Neural progenitor cell (in vitro differentiated cells): ENCODE measurements at regions not wholly inside any gene's neighbourhood (a gene's known extent, or its start where the extent isn't known, plus 50 kb on each side); places are given as distances from the start of the nearest gene placed in this dataset.
A peak's percentile ranks its signal among the peaks of the same experiment; 100 is the strongest.

ENCODE experiments used
- DNase-seq: peaks from one replicate; pipeline ENCODE4 v3.0.0-alpha.2; 2016; ENCODE audit warnings: low spot score
- H2AFZ ChIP-seq: fragments of 200-600 bp; sonication (generic); replicated peaks from 2 replicates; pipeline ENCODE4 v1.6.1; 2016; ENCODE audit warnings: antibody characterized with exemption
- H3F3A ChIP-seq: fragments of 200-600 bp; sonication (generic); 2 replicates; pipeline ENCODE4 v1.6.1; 2016; ENCODE audit warnings: antibody characterized with exemption, low read depth
- H3K27ac ChIP-seq: fragments of 200-600 bp; sonication (generic); 2 replicates; pipeline ENCODE4 v1.5.1; 2016; ENCODE audit warnings: mild to moderate bottlenecking
- H3K27me3 ChIP-seq: fragments of 200-600 bp; sonication (generic); 2 replicates; pipeline ENCODE4 v1.6.1; 2016; ENCODE audit warnings: mild to moderate bottlenecking, moderate library complexity
- H3K36me3 ChIP-seq: fragments of 200-600 bp; sonication (generic); 2 replicates; pipeline ENCODE4 v1.5.1; 2016
- H3K4me1 ChIP-seq: fragments of 200-600 bp; sonication (generic); 2 replicates; pipeline ENCODE4 v1.6.1; 2016; ENCODE audit warnings: mixed run types
- H3K4me2 ChIP-seq: fragments of 200-600 bp; sonication (generic); 2 replicates; pipeline ENCODE4 v1.6.1; 2016
- H3K4me3 ChIP-seq: fragments of 200-600 bp; sonication (generic); 2 replicates; pipeline ENCODE4 v1.5.1; 2016
- H3K79me2 ChIP-seq: fragments of 200-600 bp; sonication (generic); 2 replicates; pipeline ENCODE4 v1.6.1; 2016; ENCODE audit warnings: low read depth
- H3K9ac ChIP-seq: fragments of 200-600 bp; sonication (generic); 2 replicates; pipeline ENCODE4 v1.6.1; 2016
- H3K9me3 ChIP-seq: fragments of 200-600 bp; sonication (generic); 2 replicates; pipeline ENCODE4 v1.5.1; 2016; ENCODE audit warnings: low read depth
- H4K20me1 ChIP-seq: fragments of 200-600 bp; sonication (generic); 2 replicates; pipeline ENCODE4 v1.6.1; 2016; ENCODE audit warnings: low read depth
- H3K27ac Mint-ChIP-seq: 3 replicates; pipeline ENCODE4 v1.8.0; 2021; ENCODE audit warnings: mixed read lengths
- H3K27me3 Mint-ChIP-seq: 2 replicates; pipeline ENCODE4 v1.8.0; 2022; ENCODE audit warnings: low read depth, mild to moderate bottlenecking, inconsistent platforms, moderate library complexity, mixed read lengths; ENCODE audit not compliant: insufficient read depth
- H3K36me3 Mint-ChIP-seq: 3 replicates; pipeline ENCODE4 v1.8.0; 2021; ENCODE audit warnings: mixed read lengths
- H3K4me1 Mint-ChIP-seq: 3 replicates; pipeline ENCODE4 v1.8.0; 2021; ENCODE audit warnings: mixed read lengths
- H3K4me3 Mint-ChIP-seq: 3 replicates; pipeline ENCODE4 v1.8.0; 2021; ENCODE audit warnings: mild to moderate bottlenecking, moderate library complexity, mixed read lengths
- H3K9me3 Mint-ChIP-seq: 3 replicates; pipeline ENCODE4 v1.8.0; 2020; ENCODE audit warnings: mixed read lengths
- CTCF ChIP-seq: fragments of 200-600 bp; sonication (generic); IDR thresholded peaks from 2 replicates; pipeline ENCODE4 v1.5.1; 2017; ENCODE audit warnings: antibody characterized with exemption, mild to moderate bottlenecking
- EZH2 ChIP-seq: fragments of 200-600 bp; sonication (generic); IDR thresholded peaks from 2 replicates; pipeline ENCODE4 v1.6.1; 2017; ENCODE audit warnings: antibody characterized with exemption, mild to moderate bottlenecking, moderate library complexity
- EZH2phosphoT487 ChIP-seq: fragments of 200-600 bp; sonication (generic); IDR thresholded peaks from 2 replicates; pipeline ENCODE4 v1.6.1; 2017; ENCODE audit warnings: antibody characterized with exemption

DNA sequence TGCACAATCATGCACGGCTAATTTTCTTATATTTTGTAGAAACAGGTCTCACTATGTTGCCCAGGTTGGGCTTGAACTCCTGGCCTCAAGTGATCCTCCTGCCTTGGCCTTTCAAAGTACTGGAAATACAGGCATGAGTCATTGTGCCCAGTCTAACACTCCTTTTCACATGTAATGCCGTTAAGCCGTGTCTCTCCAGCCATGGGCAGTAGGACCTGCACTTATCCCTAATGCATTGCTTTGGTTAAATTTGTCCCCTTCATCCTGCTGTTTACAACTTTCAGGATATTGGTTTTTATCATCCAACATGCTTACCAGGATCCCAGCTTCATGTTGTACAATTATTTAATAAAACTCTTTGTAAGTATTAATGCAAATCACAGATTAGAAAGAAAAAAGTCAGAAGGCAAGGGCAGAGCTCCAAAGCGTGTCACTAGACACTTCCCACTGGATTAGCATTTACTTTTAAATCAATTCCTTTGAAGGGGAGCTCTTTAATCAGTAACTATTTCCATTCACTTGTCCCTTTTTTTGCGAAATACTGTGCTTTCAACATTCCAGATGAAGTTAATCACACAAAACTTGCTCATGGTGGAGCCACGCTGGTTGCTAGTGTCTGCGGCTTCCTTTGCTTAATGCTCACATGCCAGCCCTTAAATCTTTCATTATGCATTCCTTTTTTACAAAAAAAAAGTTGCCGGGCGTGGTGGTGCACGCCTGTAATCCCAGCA lies 256.0 kb upstream of the AUTS2 start:
- Mint-ChIP-seq H3K4me3 (no peak overlapping the region), H3K9me3 (peaks cover 5% of the 10 kb centered on the region), H3K27me3 (peaks cover 8% of the 10 kb centered on the region), H3K27ac (no peak overlapping the region), H3K36me3 (no peaks in the 10 kb centered on the region), H3K4me1 (no peaks in the 10 kb centered on the region)
- H3K79me2 ChIP-seq = no peaks in the 10 kb centered on the region
- no peak overlapping the region for H2AFZ ChIP-seq
- no peaks in the 10 kb centered on the region for H3K9me3 ChIP-seq
- no peak overlapping the region for H3K4me2 ChIP-seq
- no peak overlapping the region for H3K4me3 ChIP-seq
- TF ChIP-seq EZH2phosphoT487 = no peak
- TF ChIP-seq CTCF = no peak
- no peak for TF ChIP-seq EZH2
- H3K27ac ChIP-seq = no peak overlapping the region
- no peaks in the 10 kb centered on the region for H3K36me3 ChIP-seq
- no peaks in the 10 kb centered on the region for H3K4me1 ChIP-seq
- no peak overlapping the region for H3K9ac ChIP-seq
- H3K27me3 ChIP-seq = no peaks in the 10 kb centered on the region
- no peaks in the 10 kb centered on the region for H4K20me1 ChIP-seq
- H3F3A ChIP-seq = no peaks in the 10 kb centered on the region
- DNase-seq = no peak

- Histone ChIP-seq H4K20me1 (no peaks in the 10 kb centered on the region), H3K27me3 (no peaks in the 10 kb centered on the region), H3F3A (no peaks in the 10 kb centered on the region), H2AFZ (no peak overlapping the region), H3K27ac (no peak overlapping the region), H3K4me1 (no peaks in the 10 kb centered on the region), H3K36me3 (no peaks in the 10 kb centered on the region), H3K4me3 (no peak overlapping the region), H3K9me3 (no peaks in the 10 kb centered on the region), H3K79me2 (no peaks in the 10 kb centered on the region), H3K4me2 (no peak overlapping the region), H3K9ac (no peak overlapping the region)
- no peak overlapping the region for H3K4me3 Mint-ChIP-seq
- peaks cover 9% of the 10 kb centered on the region for H3K4me1 Mint-ChIP-seq
- H3K36me3 Mint-ChIP-seq = no peaks in the 10 kb centered on the region
- no peak overlapping the region for H3K27ac Mint-ChIP-seq
- TF ChIP-seq EZH2 (no peak), CTCF (no peak), EZH2phosphoT487 (no peak)
- H3K9me3 Mint-ChIP-seq = peaks cover under 1% of the 10 kb centered on the region
- peaks cover 10% of the 10 kb centered on the region for H3K27me3 Mint-ChIP-seq
- DNase-seq = no peak
Measured at GRCh38 chr7:69349291-69349690, 249.0 kb upstream of the AUTS2 start.

DNA sequence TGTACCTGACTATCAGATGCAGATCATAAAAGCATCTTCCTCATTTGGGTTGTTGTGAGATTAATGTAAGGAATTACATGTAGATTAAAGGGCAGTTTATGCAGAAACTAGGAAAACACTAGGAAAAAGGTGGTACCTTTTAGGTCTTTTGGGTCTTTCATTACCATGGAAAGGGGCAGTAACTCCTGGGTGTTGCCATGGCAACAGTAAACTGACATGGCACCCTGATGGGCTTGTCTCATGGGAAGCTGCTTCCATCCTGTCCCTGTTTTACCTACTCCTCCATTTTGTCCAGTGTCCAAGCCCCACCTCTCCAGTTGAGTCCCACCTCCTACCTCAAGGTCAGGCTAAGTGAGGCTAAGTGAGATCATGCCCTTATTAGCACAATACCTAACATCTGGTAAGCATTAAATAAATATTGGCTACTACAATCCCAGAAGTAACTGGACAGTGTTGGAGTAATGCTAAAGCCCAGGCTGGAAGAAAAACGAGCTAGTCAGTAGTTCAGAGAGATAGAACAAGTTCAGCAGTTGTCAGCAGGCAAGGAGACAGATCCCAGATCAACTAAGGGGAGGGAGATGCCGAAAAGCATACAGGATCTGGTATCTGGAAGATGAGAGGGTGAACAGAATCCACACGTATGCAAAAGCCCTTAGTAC lies 240.0 kb upstream of the AUTS2 start:
- H3K4me1 Mint-ChIP-seq = peaks cover 16% of the 10 kb centered on the region
- no peak overlapping the region for H3K27ac ChIP-seq
- no peak for TF ChIP-seq EZH2
- no peak for TF ChIP-seq EZH2phosphoT487
- no peak for TF ChIP-seq CTCF
- no peak overlapping the region for H3K9ac ChIP-seq
- H3K4me2 ChIP-seq = no peak overlapping the region
- H3K36me3 ChIP-seq = no peaks in the 10 kb centered on the region
- no peak overlapping the region for H2AFZ ChIP-seq
- H3K36me3 Mint-ChIP-seq = no peaks in the 10 kb centered on the region
- H3F3A ChIP-seq = no peaks in the 10 kb centered on the region
- no peaks in the 10 kb centered on the region for H3K9me3 Mint-ChIP-seq
- no peak overlapping the region for H3K27ac Mint-ChIP-seq
- H4K20me1 ChIP-seq = no peaks in the 10 kb centered on the region
- H3K9me3 ChIP-seq = no peaks in the 10 kb centered on the region
- H3K4me1 ChIP-seq = no peaks in the 10 kb centered on the region
- H3K79me2 ChIP-seq = no peaks in the 10 kb centered on the region
- H3K27me3 ChIP-seq = no peaks in the 10 kb centered on the region
- DNase-seq = peak; percentile 31
- H3K27me3 Mint-ChIP-seq = no peaks in the 10 kb centered on the region
- no peak overlapping the region for H3K4me3 ChIP-seq
- H3K4me3 Mint-ChIP-seq = no peak overlapping the region
